ENCODE measurements at regions not wholly inside any gene's neighbourhood (a gene's known extent, or its start where the extent isn't known, plus 50 kb on each side); places are given as distances from the start of the nearest gene placed in this dataset.

DNA sequence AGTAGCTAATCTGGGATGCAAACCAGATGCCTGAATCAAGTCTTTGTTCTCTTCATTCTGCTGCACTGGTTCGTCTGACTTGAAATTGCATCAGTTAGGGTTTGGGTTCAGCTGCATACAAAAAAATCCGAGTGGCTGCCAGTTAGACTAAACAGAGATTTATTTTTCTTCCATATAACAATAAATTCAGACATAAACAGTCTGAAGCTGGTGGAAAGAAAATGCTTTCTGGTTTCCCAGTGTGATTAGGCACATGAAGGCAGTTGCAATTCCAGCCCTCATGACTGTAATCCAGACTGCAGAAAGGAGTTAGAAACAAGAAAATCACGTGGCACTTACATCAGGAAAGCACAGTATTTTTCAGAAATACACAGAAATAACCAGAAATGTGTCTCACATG lies 930.7 kb downstream of the MCTP2 start:
- TF ChIP-seq, protein P1, sequence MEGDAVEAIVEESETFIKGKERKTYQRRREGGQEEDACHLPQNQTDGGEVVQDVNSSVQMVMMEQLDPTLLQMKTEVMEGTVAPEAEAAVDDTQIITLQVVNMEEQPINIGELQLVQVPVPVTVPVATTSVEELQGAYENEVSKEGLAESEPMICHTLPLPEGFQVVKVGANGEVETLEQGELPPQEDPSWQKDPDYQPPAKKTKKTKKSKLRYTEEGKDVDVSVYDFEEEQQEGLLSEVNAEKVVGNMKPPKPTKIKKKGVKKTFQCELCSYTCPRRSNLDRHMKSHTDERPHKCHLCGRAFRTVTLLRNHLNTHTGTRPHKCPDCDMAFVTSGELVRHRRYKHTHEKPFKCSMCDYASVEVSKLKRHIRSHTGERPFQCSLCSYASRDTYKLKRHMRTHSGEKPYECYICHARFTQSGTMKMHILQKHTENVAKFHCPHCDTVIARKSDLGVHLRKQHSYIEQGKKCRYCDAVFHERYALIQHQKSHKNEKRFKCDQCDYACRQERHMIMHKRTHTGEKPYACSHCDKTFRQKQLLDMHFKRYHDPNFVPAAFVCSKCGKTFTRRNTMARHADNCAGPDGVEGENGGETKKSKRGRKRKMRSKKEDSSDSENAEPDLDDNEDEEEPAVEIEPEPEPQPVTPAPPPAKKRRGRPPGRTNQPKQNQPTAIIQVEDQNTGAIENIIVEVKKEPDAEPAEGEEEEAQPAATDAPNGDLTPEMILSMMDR (IDR thresholded peaks at IDR 0.05), result no peak
- no peak for TF ChIP-seq POLR2A (IDR thresholded peaks at IDR 0.05)

Data from suprapubic skin (tissue), 3 donors.